HepG2 (cell line): ENCODE measurements at regions not wholly inside any gene's neighbourhood (a gene's known extent, or its start where the extent isn't known, plus 50 kb on each side); places are given as distances from the start of the nearest gene placed in this dataset.

ENCODE experiments used
- ATAC-seq: fragments of 200-7000 bp; cut with Tn5 transposase; 3 replicates; pipeline ENCODE4 v1.9.1; 2020; ENCODE audit warnings: mild to moderate bottlenecking, moderate library complexity
- BruUV-seq: library from RNA; stranded (reverse); fragments of 400-500 nt; replicated peaks from 2 replicates; lab custom pipeline; 2021; lab: Mats Ljungman, UMichigan
- CTCF ChIA-PET: fragments of 300-600 bp; formaldehyde crosslinking; extraction: SDS; loops from one replicate; lab custom pipeline; 2021; ENCODE audit warnings: low total read pairs, inconsistent platforms, low intra/inter-chr PET ratio; lab: Yijun Ruan, JAX
- POLR2A ChIA-PET: fragments of 350-600 bp; sonication (Branson Sonifier 250); formaldehyde crosslinking; loops from one replicate; lab custom pipeline; 2020; ENCODE audit warnings: antibody characterized with exemption, inconsistent platforms; lab: Yijun Ruan, JAX
- DNase-seq: peaks from one replicate; pipeline ENCODE4 v3.0.0-alpha.2; 2015; ENCODE audit warnings: low spot score
- FAIRE-seq: peaks from 3 replicates; lab custom pipeline; 2011; peaks lifted over from hg19 to GRCh38; lab: Jason Lieb, UNC
- H2AFZ ChIP-seq: one replicate; pipeline ENCODE4 v1.6.1; 2011; ENCODE audit warnings: low read length, inconsistent platforms
- H3K27ac ChIP-seq: fragments of 300-600 bp; 3 replicates; pipeline ENCODE4 v1.8.0; 2011; ENCODE audit warnings: mixed run types, mild to moderate bottlenecking, mixed read lengths, low read length, inconsistent platforms; ENCODE audit not compliant: insufficient read depth; ENCODE audit errors: extremely low read length
- H3K27me3 ChIP-seq, 2 experiments: fragments of 200-600 bp in 1 of 2; 2 replicates in 1 of 2; 3 replicates in 1 of 2; pipeline versions ENCODE4 v1.6.0 to v1.8.0; 2011; ENCODE audit warnings: low read length in 2 of 2, mild to moderate bottlenecking in 2 of 2, moderate library complexity in 2 of 2, inconsistent platforms in 1 of 2; ENCODE audit not compliant: insufficient read depth in 2 of 2, control insufficient read depth in 1 of 2
- H3K36me3 ChIP-seq, 2 experiments: fragments of 200-600 bp in 1 of 2; replicated peaks in 1 of 2; 2 replicates in 1 of 2; 3 replicates in 1 of 2; pipeline versions ENCODE4 v1.5.1 to v1.8.0; 2011; ENCODE audit warnings: low read length in 2 of 2, inconsistent platforms in 1 of 2; ENCODE audit not compliant: insufficient read depth in 2 of 2, control insufficient read depth in 1 of 2
- H3K4me1 ChIP-seq: 2 replicates; pipeline ENCODE4 v1.5.1; 2012; ENCODE audit warnings: low read length, inconsistent platforms; ENCODE audit not compliant: insufficient read depth
- H3K4me2 ChIP-seq: 2 replicates; pipeline ENCODE4 v1.6.0; 2011; ENCODE audit warnings: low read depth, low read length, inconsistent platforms
- H3K4me3 ChIP-seq, 3 experiments: fragments of 200-600 bp in 1 of 3; sonication (generic), shearing (Covaris generic) in 1 of 3; replicated peaks in 1 of 3; 2 replicates each; pipeline ENCODE4 v1.5.1; 2011 to 2016; ENCODE audit warnings: low read length in 3 of 3, inconsistent platforms in 2 of 3, low read depth in 2 of 3, mild to moderate bottlenecking in 2 of 3, control low read depth in 1 of 3, mixed read lengths in 1 of 3; ENCODE audit not compliant: insufficient read depth in 1 of 3
- H3K79me2 ChIP-seq: one replicate; pipeline ENCODE4 v1.6.1; 2011; ENCODE audit warnings: low read length, inconsistent platforms; ENCODE audit not compliant: insufficient read depth
- H3K9ac ChIP-seq: 2 replicates; pipeline ENCODE4 v1.6.0; 2011; ENCODE audit warnings: mild to moderate bottlenecking, low read depth, low read length, inconsistent platforms; ENCODE audit not compliant: insufficient read depth
- H3K9me3 ChIP-seq: 2 replicates; pipeline ENCODE4 v1.5.1; 2012; ENCODE audit warnings: mild to moderate bottlenecking, low read length
- H4K20me1 ChIP-seq: 2 replicates; pipeline ENCODE4 v1.6.0; 2011; ENCODE audit warnings: inconsistent platforms, mild to moderate bottlenecking, low read length, moderate library complexity; ENCODE audit not compliant: insufficient read depth
- PHF8 ChIP-seq: sonication (generic); formaldehyde crosslinking; IDR thresholded peaks from 2 replicates; pipeline ENCODE4 v1.5.0; 2020; ENCODE audit warnings: missing genetic modification reagents
- TOE1 ChIP-seq: sonication (generic); formaldehyde crosslinking; IDR thresholded peaks from 2 replicates; pipeline ENCODE4 v1.4.0; 2020; ENCODE audit warnings: mild to moderate bottlenecking, missing genetic modification reagents
- ZNF30 ChIP-seq: sonication (generic); formaldehyde crosslinking; IDR thresholded peaks from 2 replicates; pipeline ENCODE4 v1.5.0; 2020; ENCODE audit warnings: mild to moderate bottlenecking, missing genetic modification reagents
- ZNF326 ChIP-seq: sonication (generic); formaldehyde crosslinking; IDR thresholded peaks from 2 replicates; pipeline ENCODE4 v1.4.0; 2020; ENCODE audit warnings: missing genetic modification reagents, borderline replicate concordance
- ZNF597 ChIP-seq: sonication (generic); formaldehyde crosslinking; IDR thresholded peaks from 2 replicates; pipeline ENCODE4 v1.5.0; 2020; ENCODE audit warnings: missing genetic modification reagents
- ZNF781 ChIP-seq: sonication (generic); formaldehyde crosslinking; IDR thresholded peaks from 2 replicates; pipeline ENCODE4 v1.5.1; 2020; ENCODE audit warnings: borderline replicate concordance, mild to moderate bottlenecking, missing genetic modification reagents; ENCODE audit errors: not compliant biosample characterization
- ZNF891 ChIP-seq: sonication (generic); formaldehyde crosslinking; IDR thresholded peaks from 2 replicates; pipeline ENCODE4 v1.5.0; 2020; ENCODE audit warnings: mild to moderate bottlenecking, missing genetic modification reagents
- WGBS: methylation state at CpG from one replicate; pipeline ENCODE4 v1.1.6; 2017; ENCODE audit warnings: low lambda C conversion rate; 5-methylcytosine and 5-hydroxymethylcytosine counted together
- in situ Hi-C: cut with HindIII; loops from 2 replicates; pipeline ENCODE4 v1.10.0; 2017; ENCODE audit warnings: low pct_unique_long_range_greater_than_20kb; ENCODE audit not compliant: extremely low pct_ligation_motif_present
- intact Hi-C: fragments of 100-400 bp; cut with micrococcal nuclease; formaldehyde crosslinking; loops from one replicate; pipeline ENCODE4 v1.10.0; 2022; ENCODE audit not compliant: unreplicated experiment
- TF ChIP-seq, protein P1 (sequence below): sonication (generic); formaldehyde crosslinking; IDR thresholded peaks from 2 replicates; pipeline ENCODE4 v1.8.0; 2022; ENCODE audit warnings: mild to moderate bottlenecking, missing genetic modification reagents; ENCODE audit not compliant: insufficient replicate concordance

DNA sequence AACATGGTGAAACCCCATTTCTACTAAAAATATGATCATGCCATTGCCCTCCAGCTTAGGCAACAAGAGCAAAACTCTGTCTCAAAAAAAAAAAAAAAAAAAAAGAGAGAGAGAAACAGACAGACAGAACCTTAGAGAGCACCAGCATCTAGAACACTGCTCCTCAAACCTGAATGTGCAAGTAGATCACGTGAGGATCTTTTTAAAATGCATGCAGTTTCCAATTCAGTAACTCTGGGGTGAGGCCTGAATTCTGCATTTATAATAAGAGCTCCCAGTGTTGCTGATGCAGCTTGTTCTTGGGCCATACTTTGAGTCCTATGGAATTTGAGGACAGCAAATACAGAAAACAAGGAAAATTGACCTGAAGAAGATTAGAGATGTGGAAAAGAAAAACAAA is 218.3 kb downstream of the ALDH8A1 start:
- WGBS: 0% methylated on average over 1 of the region's 1 CpG
- ChIA-PET POLR2A (no interaction called here), CTCF (no interaction called here)
- Histone ChIP-seq H3K9me3 (no peaks in the 10 kb centered on the region), H3K4me2 (no peak overlapping the region), H3K4me1 (no peaks in the 10 kb centered on the region), H3K27ac (no peak overlapping the region), H2AFZ (no peak overlapping the region), H3K36me3 (no peaks in the 10 kb centered on the region), H4K20me1 (no peaks in the 10 kb centered on the region), H3K27me3 (0 out of 5 replicates have a peak, but pooled peaks cover 0 to 2% of the 10 kb centered on the region in 2 experiments), H3K4me3 (no peak overlapping the region), H3K79me2 (no peaks in the 10 kb centered on the region), H3K9ac (no peak overlapping the region)
- no peak for DNase-seq
- intact Hi-C loops: no loop called here
- in situ Hi-C loops: no loop called here
- ATAC-seq: no peak
- TF ChIP-seq PHF8 (CRISPR knock-in tag): no peak
- no peak for TF ChIP-seq ZNF597 (CRISPR knock-in tag)
- no peak for TF ChIP-seq ZNF30 (CRISPR knock-in tag)
- TF ChIP-seq, protein P1, sequence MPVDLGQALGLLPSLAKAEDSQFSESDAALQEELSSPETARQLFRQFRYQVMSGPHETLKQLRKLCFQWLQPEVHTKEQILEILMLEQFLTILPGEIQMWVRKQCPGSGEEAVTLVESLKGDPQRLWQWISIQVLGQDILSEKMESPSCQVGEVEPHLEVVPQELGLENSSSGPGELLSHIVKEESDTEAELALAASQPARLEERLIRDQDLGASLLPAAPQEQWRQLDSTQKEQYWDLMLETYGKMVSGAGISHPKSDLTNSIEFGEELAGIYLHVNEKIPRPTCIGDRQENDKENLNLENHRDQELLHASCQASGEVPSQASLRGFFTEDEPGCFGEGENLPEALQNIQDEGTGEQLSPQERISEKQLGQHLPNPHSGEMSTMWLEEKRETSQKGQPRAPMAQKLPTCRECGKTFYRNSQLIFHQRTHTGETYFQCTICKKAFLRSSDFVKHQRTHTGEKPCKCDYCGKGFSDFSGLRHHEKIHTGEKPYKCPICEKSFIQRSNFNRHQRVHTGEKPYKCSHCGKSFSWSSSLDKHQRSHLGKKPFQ: no peak
- no peak for TF ChIP-seq ZNF891 (CRISPR knock-in tag)
- no peak for TF ChIP-seq TOE1
- TF ChIP-seq ZNF326 (CRISPR knock-in tag): no peak
- no peak for TF ChIP-seq ZNF781
- no peak for FAIRE-seq
- BruUV-seq: no TSS peak
